Keratinocyte (primary cell): ENCODE measurements at regions not wholly inside any gene's neighbourhood (a gene's known extent, or its start where the extent isn't known, plus 50 kb on each side); places are given as distances from the start of the nearest gene placed in this dataset.

Source experiments
- CTCF ChIP-seq, 3 experiments: IDR thresholded peaks in 1 of 3; conservative IDR thresholded peaks in 1 of 3; optimal IDR thresholded peaks in 1 of 3; 2 replicates in 2 of 3; 3 replicates in 1 of 3; pipeline versions ENCODE3 to v1.5.1; 2011; ENCODE audit warnings: low read length in 3 of 3, mild to moderate bottlenecking in 3 of 3, moderate library complexity in 2 of 3, control low read depth in 1 of 3, inconsistent platforms in 1 of 3; ENCODE audit not compliant: insufficient read depth in 2 of 3; ENCODE audit errors: extremely low read depth in 1 of 3
- EZH2 ChIP-seq: IDR thresholded peaks from one replicate; pipeline ENCODE4 v1.6.1; 2012; ENCODE audit warnings: inconsistent platforms, mild to moderate bottlenecking, low read length, moderate library complexity

GRCh38 chr4:28754376-28754775 lies 1893.7 kb downstream of the STIM2 start:
- TF ChIP-seq CTCF (optimal IDR thresholded peaks at IDR 0.05 in 1 of 3, IDR thresholded peaks at IDR 0.05 in 1 of 3, conservative IDR thresholded peaks at IDR 0.05 in 1 of 3; ENCODE audit: extremely low read depth in 1 of 3, insufficient read depth in 2 of 3, low read length in 3 of 3), result no peak
- TF ChIP-seq EZH2, result no peak
